Right lobe of liver (tissue), 4 donors: ENCODE measurements at regions not wholly inside any gene's neighbourhood (a gene's known extent, or its start where the extent isn't known, plus 50 kb on each side); places are given as distances from the start of the nearest gene placed in this dataset.

Experiments
- CTCF ChIP-seq, 4 donors: fragments of 200-600 bp in 3 of 4; fragments of 450-650 bp in 1 of 4; IDR thresholded peaks; one replicate each; pipeline versions ENCODE4 v1.5.1 to v1.8.0; 2016 to 2022; ENCODE audit warnings: antibody characterized with exemption in 4 of 4, mild to moderate bottlenecking in 2 of 4
- POLR2A ChIP-seq: fragments of 450-650 bp; IDR thresholded peaks from one replicate; pipeline ENCODE4 v1.6.1; 2017; ENCODE audit warnings: antibody characterized with exemption, mild to moderate bottlenecking
- donor health status: DM: no; HTN: no; CAD: no.
- donor health status: DM: no; HTN: no; CAD: no.
- donor health status: DM: no; HTN: yes; CAD: no.

DNA sequence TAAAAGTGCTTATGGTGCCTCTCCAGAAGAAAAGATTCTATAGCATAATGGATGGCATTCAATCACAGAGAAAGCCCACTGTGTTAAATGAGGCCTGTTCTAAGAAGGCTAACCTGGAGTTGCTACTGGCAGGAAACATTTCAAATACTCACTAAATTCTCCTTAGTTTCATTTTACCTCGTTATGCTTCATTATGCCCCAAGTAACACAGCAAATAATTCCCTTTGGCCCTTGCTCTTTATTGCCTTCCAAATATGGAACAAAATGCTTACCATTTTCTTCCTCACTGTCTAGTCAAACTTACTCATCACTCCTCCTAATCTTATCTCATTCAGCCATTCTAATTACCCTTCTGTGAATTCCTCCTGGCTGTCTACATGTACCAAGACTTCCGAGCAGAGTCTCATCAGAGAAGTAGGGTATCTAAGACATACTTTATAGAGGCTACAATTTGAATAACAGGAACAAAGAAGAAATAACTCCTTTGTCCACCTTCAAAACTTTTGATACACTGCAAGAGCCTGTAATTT is 292.1 kb upstream of the CLEC14A start:
- TF ChIP-seq POLR2A (no peak), CTCF (IDR thresholded peaks at IDR 0.05) (no peak)
